Left lung (tissue), 4 donors: ENCODE measurements at regions not wholly inside any gene's neighbourhood (a gene's known extent, or its start where the extent isn't known, plus 50 kb on each side); places are given as distances from the start of the nearest gene placed in this dataset.

Experiments used
- ATAC-seq: fragments of 200-7000 bp; cut with Tn5 transposase; one replicate; pipeline ENCODE4 v1.9.1; 2020; ENCODE audit warnings: moderate library complexity
- DNase-seq, 4 donors: peaks; one replicate each; pipeline ENCODE4 v3.0.0-alpha.2; 2013 to 2020
- H3K27ac ChIP-seq, 2 donors: fragments of 200-600 bp; sonication (generic) in 1 of 2; one replicate each; pipeline versions ENCODE4 v1.5.0 to v1.8.0; 2020 to 2021
- H3K27me3 ChIP-seq, 2 donors: fragments of 200-600 bp; sonication (generic) in 1 of 2; one replicate each; pipeline versions ENCODE4 v1.5.0 to v1.8.0; 2020 to 2021
- H3K36me3 ChIP-seq, 2 donors: fragments of 200-600 bp; sonication (generic) in 1 of 2; one replicate each; pipeline versions ENCODE4 v1.5.0 to v1.8.0; 2020 to 2021
- H3K4me1 ChIP-seq, 2 donors: fragments of 200-600 bp; one replicate each; pipeline ENCODE4 v1.8.0; 2021
- H3K4me3 ChIP-seq, 2 donors: fragments of 200-600 bp; sonication (generic) in 1 of 2; one replicate each; pipeline versions ENCODE4 v1.5.0 to v1.8.0; 2020 to 2021; ENCODE audit warnings: mild to moderate bottlenecking in 1 of 2
- H3K9me3 ChIP-seq, 2 donors: fragments of 200-600 bp; sonication (generic) in 1 of 2; one replicate each; pipeline versions ENCODE4 v1.5.0 to v1.8.0; 2020 to 2021
- CTCF ChIP-seq, 2 donors: fragments of 200-600 bp; sonication (generic) in 1 of 2; IDR thresholded peaks; one replicate each; pipeline versions ENCODE4 v1.5.0 to v1.8.0; 2021; ENCODE audit warnings: antibody characterized with exemption in 2 of 2
- intact Hi-C, 2 donors: fragments of 100-400 bp; cut with DNase I; formaldehyde crosslinking; loops; one replicate each; pipeline versions ENCODE4 v1.11.2 to v1.14.2; 2022
- donor health status: DM: no; HTN: yes; CAD: no.
- donor health status: DM: no; HTN: no; CAD: no.

GRCh38 chr3:66139415-66139814 is 81.4 kb upstream of the SLC25A26 start:
- no peaks in the 10 kb centered on the region for H3K27me3 ChIP-seq
- ATAC-seq, result no peak
- H3K9me3 ChIP-seq, result no peaks in the 10 kb centered on the region
- no peak overlapping the region for H3K27ac ChIP-seq
- no peaks in the 10 kb centered on the region for H3K4me1 ChIP-seq
- H3K36me3 ChIP-seq, result no peaks in the 10 kb centered on the region
- intact Hi-C loops, result no loop called here
- TF ChIP-seq CTCF (IDR thresholded peaks at IDR 0.05), result no peak
- no peak overlapping the region for H3K4me3 ChIP-seq
- no peak for DNase-seq

GRCh38 chr3:66138336-66139313 is 82.2 kb upstream of the SLC25A26 start:
- ATAC-seq (peak; percentile 96), DNase-seq (peak in 1 of 4 donors; percentile 51)
- Histone ChIP-seq H3K27ac (no peak overlapping the region), H3K4me3 (no peak overlapping the region), H3K4me1 (no peaks in the 10 kb centered on the region), H3K27me3 (no peaks in the 10 kb centered on the region), H3K9me3 (no peaks in the 10 kb centered on the region), H3K36me3 (no peaks in the 10 kb centered on the region)
- TF ChIP-seq CTCF (IDR thresholded peaks at IDR 0.05), result peak; percentile 48 to 50
- intact Hi-C loops, result no loop called here

GRCh38 chr3:66136597-66136996 is 84.2 kb upstream of the SLC25A26 start:
- Histone ChIP-seq H3K36me3 (no peaks in the 10 kb centered on the region), H3K27me3 (no peaks in the 10 kb centered on the region), H3K9me3 (no peaks in the 10 kb centered on the region), H3K4me1 (no peaks in the 10 kb centered on the region), H3K27ac (no peak overlapping the region), H3K4me3 (no peak overlapping the region)
- DNase-seq (no peak), ATAC-seq (no peak)
- intact Hi-C loops, result no loop called here
- TF ChIP-seq CTCF (IDR thresholded peaks at IDR 0.05), result no peak

- intact Hi-C loops, result loop anchor here in 1 of 2 donors (5.0 kb wide), 1 partner anchor 347 kb away; no protein-coding TSS in a partner anchor
- no peak for DNase-seq
- H3K9me3 ChIP-seq, result no peaks in the 10 kb centered on the region
- no peak for ATAC-seq
- H3K36me3 ChIP-seq, result no peaks in the 10 kb centered on the region
- no peaks in the 10 kb centered on the region for H3K4me1 ChIP-seq
- no peaks in the 10 kb centered on the region for H3K27me3 ChIP-seq
- no peak overlapping the region for H3K27ac ChIP-seq
- TF ChIP-seq CTCF (IDR thresholded peaks at IDR 0.05), result no peak
- no peak overlapping the region for H3K4me3 ChIP-seq
Observed at GRCh38 chr3:66133853-66134445, 86.9 kb upstream of the SLC25A26 start.
